ENCODE measurements at regions not wholly inside any gene's neighbourhood (a gene's known extent, or its start where the extent isn't known, plus 50 kb on each side); places are given as distances from the start of the nearest gene placed in this dataset.

DNA sequence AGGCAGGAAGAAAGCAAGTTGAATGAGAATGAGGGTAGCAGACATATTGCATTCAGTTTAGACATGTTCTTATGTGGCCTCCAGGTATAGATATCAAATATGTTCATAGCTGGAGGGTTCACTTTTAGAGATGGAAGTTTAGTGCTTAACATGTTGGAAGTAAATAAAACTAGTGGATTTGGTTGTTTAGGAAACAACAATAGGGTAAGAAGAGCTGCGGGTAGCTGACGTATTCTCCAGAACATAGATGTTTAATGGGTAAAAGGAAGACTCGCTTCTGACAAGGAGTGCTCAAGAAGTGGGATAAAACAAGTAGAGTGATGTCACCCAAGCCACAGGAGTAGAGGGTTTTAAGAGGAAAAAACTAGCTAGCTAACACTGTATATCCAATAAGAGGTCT, 128.4 kb upstream of the COL21A1 start:
- DNase-seq, result no peak

DNA sequence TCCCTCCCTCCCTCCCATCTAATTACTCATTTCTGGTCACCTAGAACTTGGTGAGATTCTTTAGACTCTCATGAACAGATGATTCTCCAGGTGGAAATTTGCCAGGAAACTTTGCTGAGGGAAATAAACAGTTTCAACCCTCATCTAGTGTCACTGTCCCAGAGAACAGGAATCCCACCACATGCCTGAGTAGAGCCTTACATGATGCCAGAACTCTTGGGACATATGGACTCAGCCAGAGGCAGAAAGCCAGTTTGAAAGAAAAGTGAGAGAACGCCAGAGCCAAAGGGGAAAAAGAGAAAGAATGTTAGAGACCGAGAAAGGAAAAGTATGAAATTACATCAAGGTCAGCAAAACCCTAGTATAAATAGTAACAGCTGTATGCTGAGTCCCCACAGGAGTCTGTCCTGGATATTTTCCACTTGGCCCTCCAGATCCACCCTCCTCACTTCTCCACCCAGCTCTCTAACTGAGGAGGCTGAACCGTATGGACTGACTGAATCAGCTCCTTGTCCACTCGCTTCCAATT, 127.5 kb upstream of the COL21A1 start:
- no peak for DNase-seq

DNA sequence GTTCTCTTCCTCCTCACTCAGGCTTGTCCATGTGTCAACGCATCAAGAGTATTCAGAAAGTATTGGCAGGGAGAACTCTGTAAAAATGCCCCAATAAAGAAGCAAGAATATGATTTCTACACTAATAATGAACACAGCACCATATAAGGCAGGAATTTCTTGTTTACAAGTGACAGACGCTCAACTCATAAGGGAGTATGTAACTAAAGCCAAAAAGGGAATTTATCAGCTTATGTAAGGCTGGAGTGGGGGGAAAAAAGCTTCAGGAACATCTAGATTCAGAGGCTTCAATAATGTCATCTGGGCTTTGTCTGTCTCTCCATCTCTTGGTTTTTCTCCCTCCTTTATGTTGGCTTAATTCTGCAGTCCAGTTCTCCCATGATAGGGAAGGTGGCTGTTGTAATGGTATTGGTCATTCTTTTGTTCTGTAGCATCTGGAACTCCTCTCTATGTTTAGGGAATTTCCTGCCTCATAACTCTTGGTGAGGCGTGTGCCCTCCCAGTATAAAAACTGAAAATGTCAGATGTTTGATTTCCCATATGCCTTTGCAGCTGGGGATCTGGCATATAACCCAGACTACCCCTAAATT, 125.1 kb upstream of the COL21A1 start:
- no peak for DNase-seq

- DNase-seq, result peak in 1 of 2 experiments; percentile 49
Measured at GRCh38 chr6:56370561-56371211, 123.3 kb upstream of the COL21A1 start.

DNA sequence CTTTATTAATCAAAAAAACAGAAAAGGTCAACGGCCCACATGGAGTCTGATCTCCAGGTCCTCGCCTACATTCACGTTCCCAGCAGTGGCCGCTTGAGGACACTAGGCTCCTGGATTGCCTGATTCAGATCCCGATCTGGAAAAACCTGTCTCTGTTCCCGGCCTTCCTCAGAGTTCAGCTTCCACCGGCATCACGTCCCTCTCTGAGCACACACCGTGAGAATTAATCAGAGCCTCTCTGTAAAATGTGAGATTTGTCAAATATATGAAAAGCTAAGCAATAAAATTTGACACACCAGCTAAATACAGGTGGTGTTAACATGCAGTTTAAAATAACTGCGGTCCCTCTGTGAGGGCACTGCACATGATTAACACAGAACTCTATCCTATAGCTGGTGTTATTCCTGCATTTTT, 122.8 kb upstream of the COL21A1 start:
- no peak for DNase-seq

GRCh38 chr6:56368491-56368890, 121.1 kb upstream of the COL21A1 start:
- DNase-seq, result no peak

DNA sequence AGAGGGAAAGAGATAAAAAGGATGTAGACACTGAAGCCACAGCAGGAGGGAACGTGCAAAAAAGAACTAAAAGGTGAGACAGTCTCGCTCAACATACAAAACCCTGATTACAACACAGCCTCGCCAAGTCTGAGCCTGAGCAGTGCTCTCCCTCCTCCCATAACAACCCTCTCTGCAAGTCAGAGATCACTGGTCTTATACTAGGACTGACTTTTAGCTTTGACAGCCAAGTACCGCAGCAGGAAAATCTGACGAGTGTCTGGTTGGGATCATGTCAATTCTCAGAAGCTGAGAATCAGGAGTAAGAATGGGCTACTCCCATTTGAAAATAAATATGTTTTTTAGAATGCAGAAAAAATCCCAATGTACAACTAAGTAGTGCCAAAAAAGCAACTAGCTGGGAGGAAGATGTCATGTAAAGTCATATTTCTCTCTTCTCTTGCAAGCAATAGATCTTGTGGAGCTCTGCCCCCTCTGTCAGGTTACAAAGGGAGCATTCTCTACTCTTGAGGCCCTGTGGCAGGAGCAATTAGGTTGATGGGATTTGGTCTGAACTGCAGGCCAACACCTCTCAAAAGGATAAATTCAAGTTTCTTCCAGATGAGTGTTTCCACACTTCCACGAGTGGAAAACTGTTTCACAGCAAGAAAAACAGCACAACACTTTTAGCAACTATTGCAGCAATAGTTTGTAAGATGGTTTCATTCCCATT, 118.9 kb upstream of the COL21A1 start:
- DNase-seq, result no peak

GRCh38 chr6:56364827-56365339, 117.5 kb upstream of the COL21A1 start:
- no peak for DNase-seq

DNA sequence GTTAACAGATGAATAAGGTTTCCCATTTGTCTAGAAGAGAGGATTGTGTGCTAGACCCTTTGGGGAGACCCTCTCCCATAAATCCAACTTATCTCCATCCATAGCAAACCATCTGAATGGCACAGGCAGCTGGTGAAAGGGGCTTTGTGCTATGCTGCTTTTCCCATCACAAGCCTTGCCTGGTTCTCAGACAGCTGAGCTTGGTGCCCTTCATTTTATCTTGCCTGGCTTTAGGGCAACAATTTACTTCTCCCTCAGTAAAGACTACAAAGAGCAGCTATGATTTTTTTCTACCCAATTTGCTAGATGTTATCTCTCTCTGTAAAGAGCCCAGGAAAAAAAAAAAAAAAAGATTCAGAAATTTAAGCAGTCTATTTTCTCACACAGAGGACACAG, 117.0 kb upstream of the COL21A1 start:
- no peak for DNase-seq

GRCh38 chr6:56363796-56364430, 116.5 kb upstream of the COL21A1 start:
- no peak for DNase-seq

- no peak for DNase-seq
Measured at GRCh38 chr6:56361812-56362211, 114.4 kb upstream of the COL21A1 start.

DNA sequence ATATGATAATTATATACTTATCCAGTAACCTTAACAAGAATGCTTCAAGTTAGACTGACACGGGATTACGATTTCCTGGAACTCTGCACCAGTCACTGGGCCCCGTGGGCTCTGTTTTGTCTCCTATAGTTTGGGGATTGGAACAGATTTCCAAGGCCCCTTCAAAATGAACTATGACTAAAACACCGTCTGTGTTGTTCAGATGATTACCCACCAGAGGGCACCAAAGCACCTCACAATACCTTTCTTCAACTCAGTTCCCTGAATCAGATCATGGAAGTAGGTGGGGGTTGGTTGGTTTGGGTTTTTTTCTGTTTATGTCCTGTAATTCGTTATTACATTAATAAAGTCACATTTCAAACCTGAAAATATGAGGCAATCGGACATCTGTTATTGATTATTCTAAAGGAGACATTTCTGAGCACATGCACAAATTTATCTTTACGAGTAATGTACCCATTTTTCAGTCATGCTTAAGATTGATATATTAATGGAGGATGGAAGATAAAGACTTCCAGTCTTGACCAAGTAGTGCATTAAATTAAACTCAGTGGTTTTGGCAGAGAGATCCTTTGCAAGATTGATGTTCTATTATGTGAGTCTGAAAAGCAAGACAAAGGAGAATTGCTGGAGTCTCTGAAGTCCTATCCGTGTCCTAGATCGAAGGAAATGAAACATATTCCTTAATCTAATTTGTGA, 112.0 kb upstream of the COL21A1 start:
- DNase-seq, result peak in 1 of 2 experiments; percentile 61

GRCh38 chr6:56357616-56358373, 110.4 kb upstream of the COL21A1 start:
- no peak for DNase-seq

DNA sequence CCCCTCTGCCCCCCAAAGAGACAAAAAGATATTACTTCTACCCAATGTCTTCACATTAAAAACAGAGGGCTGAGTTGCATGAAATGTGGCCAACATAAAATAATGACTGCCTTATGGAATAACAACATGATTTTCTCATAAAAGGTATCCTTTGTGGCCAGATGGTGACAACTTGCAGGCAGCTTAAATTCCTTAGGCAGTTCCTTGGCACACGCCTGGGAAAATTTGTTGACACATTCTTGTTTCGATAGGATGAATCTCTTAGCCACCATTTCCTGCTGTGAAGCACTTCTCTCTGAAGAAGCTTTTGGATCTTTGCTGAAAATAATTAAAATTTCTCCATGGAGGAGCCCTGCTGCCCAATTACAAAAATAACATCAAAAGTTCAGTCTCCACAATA, 109.0 kb upstream of the COL21A1 start:
- DNase-seq, result no peak

GRCh38 chr6:56353860-56354259, 106.5 kb upstream of the COL21A1 start:
- DNase-seq, result no peak

DNA sequence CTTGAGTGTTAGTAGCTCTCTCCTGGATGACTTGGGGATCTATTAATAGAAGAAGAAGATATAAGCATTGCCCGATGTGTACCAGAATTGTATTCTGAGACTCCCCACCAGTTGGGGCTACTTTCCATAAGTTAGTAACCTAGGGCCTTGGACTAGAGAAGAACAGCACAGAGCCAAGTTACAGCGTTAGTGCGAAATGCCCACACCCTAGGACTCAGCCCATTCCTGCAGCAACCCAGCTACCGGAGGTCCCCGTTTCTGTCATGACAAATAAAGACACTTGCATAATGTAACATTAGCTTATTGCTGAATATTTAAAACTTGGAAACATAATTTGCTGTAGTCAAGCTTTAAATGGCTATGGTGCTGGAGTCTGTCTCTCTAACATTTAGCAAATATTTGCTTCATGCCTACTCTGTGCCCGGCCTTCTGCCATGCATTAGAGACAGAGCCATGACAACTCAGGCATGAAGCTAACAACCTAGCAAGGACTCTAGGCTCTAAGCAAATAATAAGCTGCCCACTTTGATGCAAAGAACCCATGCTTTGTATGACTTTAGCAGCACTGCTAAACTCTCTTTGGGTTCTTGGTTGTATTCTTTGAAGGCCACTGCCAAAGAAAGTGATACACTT, 103.4 kb upstream of the COL21A1 start:
- no peak for DNase-seq

GRCh38 chr6:56349194-56349593, 101.8 kb upstream of the COL21A1 start:
- no peak for DNase-seq

DNA sequence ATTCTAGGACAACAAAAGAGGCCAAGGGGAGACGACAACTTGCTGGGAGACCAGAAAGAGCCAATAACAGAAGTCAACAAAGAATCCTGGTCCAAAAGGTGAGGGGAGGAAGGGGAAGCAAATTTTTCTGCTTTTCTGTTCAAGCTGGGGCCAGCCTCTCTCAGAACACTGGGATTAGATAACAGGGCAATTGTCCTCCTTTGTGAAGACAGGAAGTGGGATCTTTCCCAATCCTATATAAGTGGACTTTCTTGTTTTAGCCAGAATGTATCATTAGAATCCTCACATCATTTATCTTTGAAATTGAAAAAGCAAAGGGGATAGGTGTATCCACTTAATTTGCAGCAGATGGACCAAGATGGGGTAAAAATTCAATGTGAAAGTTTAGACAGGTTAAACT, 101.2 kb upstream of the COL21A1 start:
- DNase-seq, result no peak

DNA sequence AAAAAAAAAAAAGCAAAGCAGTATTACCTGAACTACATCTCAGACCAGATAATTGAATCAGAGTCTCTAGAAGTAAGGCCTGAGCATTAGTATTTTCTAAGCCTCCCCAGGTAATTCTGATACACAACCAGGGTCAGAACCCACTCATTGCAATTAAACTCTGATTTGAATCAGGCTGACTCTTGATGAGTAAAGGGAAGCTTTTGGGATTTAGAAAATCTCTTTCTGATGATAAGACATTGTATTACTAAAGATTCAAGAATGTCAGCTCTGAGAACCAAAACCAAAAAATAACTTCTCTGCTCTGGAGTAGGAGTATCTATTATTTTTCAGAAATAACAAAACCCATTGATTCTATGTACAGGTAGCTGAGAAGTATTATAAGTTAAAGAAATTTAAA, 100.1 kb upstream of the COL21A1 start:
- DNase-seq, result no peak

GRCh38 chr6:56346958-56347357, 99.6 kb upstream of the COL21A1 start:
- DNase-seq, result no peak

GRCh38 chr6:56345376-56345995, 98.1 kb upstream of the COL21A1 start:
- no peak for DNase-seq
